ENCODE measurements at regions not wholly inside any gene's neighbourhood (a gene's known extent, or its start where the extent isn't known, plus 50 kb on each side); places are given as distances from the start of the nearest gene placed in this dataset.

DNA sequence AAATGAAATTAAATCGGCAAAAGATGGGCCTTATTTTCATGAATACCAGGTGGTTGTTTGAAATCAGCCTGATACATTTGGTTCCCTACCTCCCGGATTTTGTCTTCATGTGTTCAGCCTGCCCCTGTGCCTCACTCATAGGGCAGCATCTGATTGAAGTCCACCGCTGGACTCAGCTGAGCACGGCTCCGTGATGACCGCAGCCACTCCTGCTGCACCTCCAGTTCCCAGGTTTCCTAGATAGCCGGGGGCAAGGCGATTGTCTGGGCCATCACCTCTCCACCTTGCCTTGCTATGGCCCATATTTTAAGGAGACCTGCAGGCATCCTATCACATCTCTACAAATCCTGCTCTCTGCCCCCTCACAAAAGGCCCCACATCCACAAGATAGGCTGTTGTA lies 563.8 kb downstream of the NUF2 start:
- POLR2A ChIA-PET = no interaction called here
- no peak for TF ChIP-seq ARNT (IDR thresholded peaks at IDR 0.05)
- TF ChIP-seq NFRKB (IDR thresholded peaks at IDR 0.05) = no peak
- TF ChIP-seq CTBP1 (IDR thresholded peaks at IDR 0.05; ENCODE audit: borderline replicate concordance) = no peak
- TF ChIP-seq LEF1 (IDR thresholded peaks at IDR 0.05; ENCODE audit: borderline replicate concordance) = no peak
- TF ChIP-seq, protein P1, sequence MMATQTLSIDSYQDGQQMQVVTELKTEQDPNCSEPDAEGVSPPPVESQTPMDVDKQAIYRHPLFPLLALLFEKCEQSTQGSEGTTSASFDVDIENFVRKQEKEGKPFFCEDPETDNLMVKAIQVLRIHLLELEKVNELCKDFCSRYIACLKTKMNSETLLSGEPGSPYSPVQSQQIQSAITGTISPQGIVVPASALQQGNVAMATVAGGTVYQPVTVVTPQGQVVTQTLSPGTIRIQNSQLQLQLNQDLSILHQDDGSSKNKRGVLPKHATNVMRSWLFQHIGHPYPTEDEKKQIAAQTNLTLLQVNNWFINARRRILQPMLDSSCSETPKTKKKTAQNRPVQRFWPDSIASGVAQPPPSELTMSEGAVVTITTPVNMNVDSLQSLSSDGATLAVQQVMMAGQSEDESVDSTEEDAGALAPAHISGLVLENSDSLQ (IDR thresholded peaks at IDR 0.05) = no peak
- no peak for TF ChIP-seq ELF4 (IDR thresholded peaks at IDR 0.05)
- no peak for TF ChIP-seq FOXM1 (IDR thresholded peaks at IDR 0.05; ENCODE audit: borderline replicate concordance)
- TF ChIP-seq BHLHE40 (IDR thresholded peaks at IDR 0.05; ENCODE audit: borderline replicate concordance) = no peak
- no peak for TF ChIP-seq L3MBTL2 (conservative IDR thresholded peaks at IDR 0.05)
- TF ChIP-seq HDGF (IDR thresholded peaks at IDR 0.05; ENCODE audit: borderline replicate concordance) = no peak
- CTCF ChIA-PET = no interaction called here
- DNase-seq (ENCODE audit: extremely low spot score) = no peak

DNA sequence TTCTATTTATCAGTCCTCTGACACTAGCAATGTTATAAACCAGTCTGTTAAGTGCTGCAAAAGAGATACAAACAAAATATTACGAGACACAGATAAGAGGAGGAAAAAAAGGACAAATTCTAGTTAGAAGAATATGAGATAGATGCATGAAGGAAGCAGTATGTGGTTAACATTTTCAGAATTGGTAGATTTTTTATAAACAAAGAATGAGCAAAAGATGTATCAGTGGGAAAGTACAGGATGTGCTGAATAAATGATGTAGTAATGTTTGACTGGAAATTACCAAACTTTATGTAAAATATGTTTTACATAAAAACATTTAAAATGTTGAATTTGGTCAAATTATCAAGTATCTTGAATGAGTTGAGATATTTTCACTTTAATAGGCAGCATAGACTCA lies 574.2 kb downstream of the NUF2 start:
- no peak for DNase-seq (ENCODE audit: extremely low spot score)
- ChIA-PET CTCF (no interaction called here), POLR2A (no interaction called here)
- TF ChIP-seq SUZ12 (IDR thresholded peaks at IDR 0.05) (no peak), FOXA1 (IDR thresholded peaks at IDR 0.05) (no peak), ARNT (IDR thresholded peaks at IDR 0.05) (no peak), L3MBTL2 (conservative IDR thresholded peaks at IDR 0.05) (no peak), HDGF (IDR thresholded peaks at IDR 0.05; ENCODE audit: borderline replicate concordance) (no peak), TARDBP (IDR thresholded peaks at IDR 0.05) (no peak), ELF4 (IDR thresholded peaks at IDR 0.05) (no peak), FOXM1 (IDR thresholded peaks at IDR 0.05; ENCODE audit: borderline replicate concordance) (no peak), CTBP1 (IDR thresholded peaks at IDR 0.05; ENCODE audit: borderline replicate concordance) (no peak), NFRKB (IDR thresholded peaks at IDR 0.05) (no peak), SP1 (IDR thresholded peaks at IDR 0.05) (no peak), LEF1 (IDR thresholded peaks at IDR 0.05; ENCODE audit: borderline replicate concordance) (no peak), FOXK2 (IDR thresholded peaks at IDR 0.05) (no peak), BHLHE40 (IDR thresholded peaks at IDR 0.05; ENCODE audit: borderline replicate concordance) (no peak), ZNF384 (IDR thresholded peaks at IDR 0.05) (no peak)
- TF ChIP-seq, protein P1 (IDR thresholded peaks at IDR 0.05) = no peak

DNA sequence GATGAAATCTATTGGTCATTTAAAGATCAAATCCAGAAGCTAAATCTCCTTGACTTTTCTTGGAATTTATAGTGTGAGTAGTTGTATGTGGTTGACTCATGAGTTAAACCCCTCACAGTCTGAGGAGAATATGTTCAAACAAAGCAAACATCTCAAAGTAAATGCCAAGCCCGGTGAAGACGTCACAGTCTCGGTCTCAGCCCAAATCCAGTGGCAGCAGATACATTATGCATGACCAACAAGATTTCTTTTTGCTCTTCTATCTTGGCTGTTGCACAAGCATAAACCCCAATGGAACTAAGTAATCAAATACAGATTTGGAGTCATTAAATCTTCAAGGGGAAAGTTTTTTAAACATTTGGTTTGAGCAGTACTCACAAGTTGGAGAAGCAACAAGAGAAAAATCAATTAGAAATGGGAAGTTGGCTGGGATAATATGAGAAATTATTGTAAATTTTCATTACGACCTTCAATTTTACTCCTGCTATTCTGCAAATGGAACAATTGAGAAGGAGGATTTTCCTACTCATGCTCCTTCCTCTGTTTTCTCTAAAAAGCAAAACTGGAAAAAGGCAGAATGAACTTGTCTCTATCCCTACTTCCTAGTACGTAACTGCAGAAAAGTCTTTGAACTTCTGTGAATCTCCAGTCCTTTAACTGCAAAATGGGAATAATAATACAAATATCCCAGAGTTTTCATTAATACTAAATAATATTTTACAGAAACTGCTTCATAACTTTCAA lies 575.8 kb downstream of the NUF2 start:
- ChIA-PET POLR2A (no interaction called here), CTCF (no interaction called here)
- TF ChIP-seq SP1 (IDR thresholded peaks at IDR 0.05) (no peak), ARNT (IDR thresholded peaks at IDR 0.05) (no peak)
- no peak for DNase-seq (ENCODE audit: extremely low spot score)

DNA sequence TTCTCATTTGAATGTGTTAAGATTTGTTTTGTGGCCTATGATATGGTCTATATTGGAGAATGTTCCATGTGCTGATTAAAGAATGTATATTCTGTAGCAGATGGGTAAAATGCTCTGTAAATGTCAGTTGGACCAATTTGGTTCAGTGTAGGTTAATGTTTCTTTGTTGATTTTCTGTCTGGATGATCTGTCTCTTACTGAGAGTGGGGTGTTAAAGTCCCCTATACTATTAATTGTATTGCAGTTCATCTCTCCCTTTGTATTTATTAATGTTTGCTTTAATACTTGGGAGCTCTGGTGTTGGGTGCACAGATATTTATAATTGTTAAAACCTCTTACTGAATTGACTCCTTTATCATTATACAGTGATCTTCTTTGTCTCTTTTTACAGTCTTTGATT lies 584.5 kb downstream of the NUF2 start:
- no peak for DNase-seq (ENCODE audit: extremely low spot score)
- POLR2A ChIA-PET = no interaction called here
- TF ChIP-seq NFRKB (IDR thresholded peaks at IDR 0.05) = no peak
- TF ChIP-seq BHLHE40 (IDR thresholded peaks at IDR 0.05; ENCODE audit: borderline replicate concordance) = no peak
- no peak for TF ChIP-seq SUZ12 (IDR thresholded peaks at IDR 0.05)
- CTCF ChIA-PET = no interaction called here

DNA sequence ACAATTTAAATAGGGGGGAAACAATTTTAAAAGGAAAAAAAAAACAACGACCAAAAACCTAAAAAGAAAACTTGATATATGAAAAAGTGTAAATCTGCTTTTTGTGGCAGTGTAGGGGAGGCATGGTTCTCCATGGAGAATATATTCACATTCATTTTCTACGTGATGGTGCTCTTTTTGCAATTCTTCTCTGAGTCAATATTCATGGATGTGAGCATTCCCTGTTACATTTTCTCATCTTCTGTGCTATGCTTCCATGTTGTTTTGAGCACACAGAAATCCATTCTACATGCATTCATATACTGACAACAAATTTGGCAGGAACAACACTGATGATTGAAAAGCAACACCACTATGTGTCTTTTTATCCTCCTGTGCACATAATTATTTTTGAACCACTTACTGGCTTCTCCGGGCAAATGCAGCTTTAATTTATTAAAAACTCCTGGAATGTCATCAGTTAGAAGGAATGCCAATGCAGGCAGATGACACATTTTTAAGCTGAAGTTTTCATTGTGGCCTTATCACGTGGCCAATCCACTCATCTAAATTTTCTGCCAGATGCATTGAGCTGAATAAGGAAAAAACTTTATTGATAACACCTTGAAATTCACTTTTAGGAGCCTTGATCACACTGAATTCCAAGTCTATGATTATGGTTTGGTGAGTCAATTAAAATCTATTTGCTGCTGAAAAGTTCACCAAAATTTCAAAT lies 590.6 kb downstream of the NUF2 start:
- POLR2A ChIA-PET = no interaction called here
- no peak for DNase-seq (ENCODE audit: extremely low spot score)
- no peak for TF ChIP-seq CTBP1 (IDR thresholded peaks at IDR 0.05; ENCODE audit: borderline replicate concordance)
- TF ChIP-seq SUZ12 (IDR thresholded peaks at IDR 0.05) = no peak
- no peak for TF ChIP-seq ZNF384 (IDR thresholded peaks at IDR 0.05)
- TF ChIP-seq ELF4 (IDR thresholded peaks at IDR 0.05) = no peak
- TF ChIP-seq TARDBP (IDR thresholded peaks at IDR 0.05) = no peak
- no peak for TF ChIP-seq NFRKB (IDR thresholded peaks at IDR 0.05)
- no peak for TF ChIP-seq ARNT (IDR thresholded peaks at IDR 0.05)
- CTCF ChIA-PET = no interaction called here

DNA sequence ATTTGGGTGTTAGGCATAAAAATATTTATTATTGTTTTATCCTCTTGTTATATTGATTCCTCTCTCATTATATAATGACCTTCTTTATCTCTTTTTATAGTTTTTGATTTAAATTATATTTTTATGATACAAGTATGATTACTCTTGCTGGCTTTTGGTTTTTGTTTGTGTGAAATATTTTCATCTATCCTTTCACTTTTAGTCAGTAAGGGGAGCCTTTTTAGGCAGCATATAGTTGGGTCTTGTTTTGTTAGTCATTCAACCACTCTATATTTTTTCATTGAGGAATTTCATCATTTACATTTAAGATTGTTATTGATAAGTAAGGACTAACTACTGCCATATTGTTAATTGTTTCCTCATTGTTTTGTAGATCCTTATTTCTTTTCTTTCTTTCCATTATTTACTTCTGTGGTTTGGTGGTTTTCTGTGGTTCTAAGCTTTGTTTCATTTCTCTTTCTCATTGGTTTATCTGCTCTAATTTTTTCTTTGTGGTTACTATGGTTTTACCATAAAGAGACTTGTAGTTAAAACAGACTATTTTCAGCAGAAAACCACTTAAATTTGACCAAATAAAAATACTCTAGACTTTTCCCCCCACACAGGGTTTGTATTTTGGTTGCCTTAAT lies 593.1 kb downstream of the NUF2 start:
- POLR2A ChIA-PET = no interaction called here
- no peak for DNase-seq (ENCODE audit: extremely low spot score)
- CTCF ChIA-PET = no interaction called here
- TF ChIP-seq CTBP1 (IDR thresholded peaks at IDR 0.05; ENCODE audit: borderline replicate concordance) (no peak), SUZ12 (IDR thresholded peaks at IDR 0.05) (no peak), TARDBP (IDR thresholded peaks at IDR 0.05) (no peak), ZNF384 (IDR thresholded peaks at IDR 0.05) (no peak), ELF4 (IDR thresholded peaks at IDR 0.05) (no peak), LEF1 (IDR thresholded peaks at IDR 0.05; ENCODE audit: borderline replicate concordance) (no peak), HDGF (IDR thresholded peaks at IDR 0.05; ENCODE audit: borderline replicate concordance) (no peak), NFRKB (IDR thresholded peaks at IDR 0.05) (no peak), FOXM1 (IDR thresholded peaks at IDR 0.05; ENCODE audit: borderline replicate concordance) (no peak), L3MBTL2 (conservative IDR thresholded peaks at IDR 0.05) (no peak), SP1 (IDR thresholded peaks at IDR 0.05) (no peak), FOXA1 (IDR thresholded peaks at IDR 0.05) (no peak), FOXK2 (IDR thresholded peaks at IDR 0.05) (no peak), BHLHE40 (IDR thresholded peaks at IDR 0.05; ENCODE audit: borderline replicate concordance) (no peak)
- TF ChIP-seq, protein P1 (IDR thresholded peaks at IDR 0.05) = no peak
